H1 (cell line): ENCODE measurements at regions not wholly inside any gene's neighbourhood (a gene's known extent, or its start where the extent isn't known, plus 50 kb on each side); places are given as distances from the start of the nearest gene placed in this dataset.

Experiments
- CTCF ChIA-PET: fragments of 300-600 bp; sonication (Branson Sonifier 250); formaldehyde crosslinking; loops from one replicate; lab custom pipeline; 2021; ENCODE audit not compliant: partially characterized antibody; lab: Charles Lee
- POLR2A ChIA-PET: fragments of 300-600 bp; sonication (Branson Sonifier 250); formaldehyde crosslinking; loops from one replicate; lab custom pipeline; 2021; ENCODE audit warnings: inconsistent platforms; ENCODE audit not compliant: partially characterized antibody; lab: Charles Lee
- DNase-seq, 2 experiments: peaks; one replicate each; pipeline versions ENCODE4 v3.0.0 to v3.0.0-alpha.2; 2010 to 2022; ENCODE audit warnings: low spot score in 2 of 2, low read depth in 1 of 2, mixed read lengths in 1 of 2
- FAIRE-seq: peaks from 2 replicates; lab custom pipeline; 2011; peaks lifted over from hg19 to GRCh38; lab: Jason Lieb, UNC
- H2AFZ ChIP-seq: 2 replicates; pipeline ENCODE4 v1.8.1; 2012; ENCODE audit warnings: low read length, inconsistent platforms
- H2AK5ac ChIP-seq: 2 replicates; pipeline ENCODE4 v1.6.1; 2013; ENCODE audit warnings: low read depth, low read length
- H2BK120ac ChIP-seq: replicated peaks from 2 replicates; pipeline ENCODE3; 2013; ENCODE audit warnings: low read depth, low read length, inconsistent platforms
- H2BK12ac ChIP-seq: 2 replicates; pipeline ENCODE4 v1.6.1; 2013; ENCODE audit warnings: low read depth, low read length
- H2BK15ac ChIP-seq: 2 replicates; pipeline ENCODE4 v1.6.1; 2013; ENCODE audit warnings: low read length
- H2BK20ac ChIP-seq: 2 replicates; pipeline ENCODE4 v1.6.1; 2013; ENCODE audit warnings: low read length
- H2BK5ac ChIP-seq: 2 replicates; pipeline ENCODE4 v1.6.1; 2013; ENCODE audit warnings: low read depth, low read length
- H3K14ac ChIP-seq: 2 replicates; pipeline ENCODE4 v1.6.1; 2013; ENCODE audit warnings: inconsistent platforms; ENCODE audit not compliant: insufficient read length
- H3K18ac ChIP-seq: 2 replicates; pipeline ENCODE4 v1.6.1; 2013; ENCODE audit warnings: low read length; ENCODE audit errors: extremely low read depth
- H3K23ac ChIP-seq: 2 replicates; pipeline ENCODE4 v1.6.1; 2013; ENCODE audit warnings: inconsistent platforms; ENCODE audit not compliant: insufficient read length
- H3K23me2 ChIP-seq: 2 replicates; pipeline ENCODE4 v1.6.1; 2013; ENCODE audit warnings: low read depth, low read length
- H3K27ac ChIP-seq: 2 replicates; pipeline ENCODE4 v1.6.1; 2011; ENCODE audit warnings: low read depth, low read length, inconsistent platforms
- H3K27me3 ChIP-seq, 4 experiments: replicated peaks in 1 of 4; 1 replicate in 1 of 4; 2 replicates in 3 of 4; pipeline versions ENCODE4 v1.6.1 to v1.8.1; 2011 to 2013; ENCODE audit warnings: low read length in 3 of 4, mild to moderate bottlenecking in 3 of 4, inconsistent platforms in 2 of 4, mixed read lengths in 2 of 4, moderate library complexity in 1 of 4; ENCODE audit not compliant: control insufficient read depth in 3 of 4, insufficient read depth in 3 of 4; ENCODE audit errors: extremely low read depth in 1 of 4
- H3K36me3 ChIP-seq, 4 experiments: 2 replicates each; pipeline versions ENCODE4 v1.6.1 to v1.8.1; 2011 to 2013; ENCODE audit warnings: mild to moderate bottlenecking in 4 of 4, low read length in 3 of 4, moderate library complexity in 2 of 4, control low read depth in 1 of 4, inconsistent platforms in 1 of 4; ENCODE audit not compliant: insufficient read depth in 4 of 4, control insufficient read depth in 2 of 4
- H3K4ac ChIP-seq: replicated peaks from 2 replicates; pipeline ENCODE3; 2013; ENCODE audit warnings: low read length, low read depth, mixed read lengths, inconsistent platforms; ENCODE audit not compliant: insufficient read length
- H3K4me1 ChIP-seq, 4 experiments: replicated peaks in 1 of 4; 1 replicate in 1 of 4; 2 replicates in 3 of 4; pipeline versions ENCODE4 v1.6.1 to v1.8.1; 2011 to 2013; ENCODE audit warnings: low read length in 3 of 4, inconsistent platforms in 2 of 4, mixed read lengths in 1 of 4; ENCODE audit not compliant: insufficient read depth in 4 of 4, control insufficient read depth in 3 of 4
- H3K4me2 ChIP-seq, 2 experiments: 2 replicates each; pipeline versions ENCODE4 v1.6.1 to v1.8.1; 2011 to 2013; ENCODE audit warnings: low read depth in 2 of 2, low read length in 2 of 2, control low read depth in 1 of 2, inconsistent platforms in 1 of 2, mild to moderate bottlenecking in 1 of 2; ENCODE audit not compliant: insufficient read depth in 1 of 2
- H3K4me3 ChIP-seq, 4 experiments: fragments of 200-600, 300-600 bp in 1 of 4; sonication (generic), shearing (Covaris generic), sonication (Bioruptor Twin) in 1 of 4; 2 replicates each; pipeline versions ENCODE4 v1.5.1 to v1.8.1; 2011 to 2016; ENCODE audit warnings: low read length in 4 of 4, low read depth in 3 of 4, control low read depth in 2 of 4, inconsistent platforms in 2 of 4, mild to moderate bottlenecking in 2 of 4, mixed read lengths in 1 of 4, moderate library complexity in 1 of 4; ENCODE audit not compliant: insufficient read depth in 2 of 4; ENCODE audit errors: extremely low read depth in 1 of 4
- H3K56ac ChIP-seq: replicated peaks from 2 replicates; pipeline ENCODE3; 2013; ENCODE audit warnings: low read depth, mild to moderate bottlenecking, mixed read lengths, low read length, inconsistent platforms; ENCODE audit not compliant: insufficient read length
- H3K79me1 ChIP-seq: 2 replicates; pipeline ENCODE4 v1.6.1; 2013; ENCODE audit warnings: low read depth, low read length, control low read depth
- H3K79me2 ChIP-seq, 2 experiments: 2 replicates each; pipeline versions ENCODE4 v1.6.1 to v1.8.1; 2012 to 2013; ENCODE audit warnings: low read length in 2 of 2, mild to moderate bottlenecking in 2 of 2, inconsistent platforms in 1 of 2; ENCODE audit not compliant: insufficient read depth in 2 of 2, control insufficient read depth in 1 of 2
- H3K9ac ChIP-seq, 4 experiments: replicated peaks in 1 of 4; 1 replicate in 1 of 4; 2 replicates in 3 of 4; pipeline versions ENCODE4 v1.6.1 to v1.8.1; 2011 to 2013; ENCODE audit warnings: low read depth in 3 of 4, low read length in 3 of 4, control low read depth in 2 of 4, mild to moderate bottlenecking in 2 of 4, moderate library complexity in 2 of 4, inconsistent platforms in 1 of 4; ENCODE audit errors: extremely low read depth in 1 of 4
- H3K9me3 ChIP-seq, 2 experiments: 2 replicates each; pipeline versions ENCODE4 v1.6.1 to v1.8.1; 2012 to 2013; ENCODE audit warnings: mild to moderate bottlenecking in 2 of 2, moderate library complexity in 2 of 2, control low read depth in 1 of 2, inconsistent platforms in 1 of 2, low read depth in 1 of 2, low read length in 1 of 2, mixed read lengths in 1 of 2; ENCODE audit not compliant: insufficient read depth in 2 of 2
- H4K20me1 ChIP-seq, 2 experiments: replicated peaks in 1 of 2; 2 replicates each; pipeline versions ENCODE3 to v1.8.1; 2011 to 2013; ENCODE audit warnings: inconsistent platforms in 2 of 2, low read length in 2 of 2, mild to moderate bottlenecking in 1 of 2; ENCODE audit not compliant: insufficient read depth in 2 of 2, control insufficient read depth in 1 of 2
- H4K5ac ChIP-seq: 2 replicates; pipeline ENCODE4 v1.6.1; 2013; ENCODE audit warnings: low read length, low read depth, mixed read lengths, inconsistent platforms; ENCODE audit not compliant: insufficient read length
- H4K8ac ChIP-seq: 2 replicates; pipeline ENCODE4 v1.8.0; 2013; ENCODE audit warnings: mild to moderate bottlenecking, moderate library complexity, low read length, inconsistent platforms; ENCODE audit not compliant: insufficient read depth; ENCODE audit errors: extremely low read depth
- H4K91ac ChIP-seq: replicated peaks from 2 replicates; pipeline ENCODE3; 2013; ENCODE audit warnings: low read length, mixed read lengths, inconsistent platforms; ENCODE audit not compliant: insufficient read length
- CEBPB ChIP-seq: IDR thresholded peaks from 2 replicates; pipeline ENCODE4 v1.6.1; 2012; ENCODE audit warnings: low read depth, low read length
- GTF2F1 ChIP-seq: IDR thresholded peaks from 2 replicates; pipeline ENCODE4 v1.6.1; 2012; ENCODE audit warnings: low read depth, low read length, improper control_type of control experiment, borderline replicate concordance
- HDAC6 ChIP-seq: IDR thresholded peaks from one replicate; pipeline ENCODE4 v1.7.1; 2012; ENCODE audit warnings: low read depth, mild to moderate bottlenecking, inconsistent platforms, low read length, moderate library complexity
- JUN ChIP-seq: IDR thresholded peaks from 2 replicates; pipeline ENCODE4 v1.6.1; 2011; ENCODE audit warnings: low read depth, mild to moderate bottlenecking, improper control_type of control experiment, low read length
- KDM5A ChIP-seq: fragments of 200-600 bp; IDR thresholded peaks from 2 replicates; pipeline ENCODE4 v1.7.1; 2012; ENCODE audit warnings: mild to moderate bottlenecking, low read length, inconsistent platforms, mixed read lengths
- MAX ChIP-seq: IDR thresholded peaks from 2 replicates; pipeline ENCODE4 v1.6.1; 2012; ENCODE audit warnings: inconsistent platforms
- RAD21 ChIP-seq, 2 experiments: IDR thresholded peaks in 1 of 2; conservative IDR thresholded peaks in 1 of 2; 2 replicates each; pipeline ENCODE4 v1.6.1; 2011; ENCODE audit warnings: low read depth in 2 of 2, low read length in 2 of 2, improper control_type of control experiment in 1 of 2, inconsistent platforms in 1 of 2, mild to moderate bottlenecking in 1 of 2, moderate library complexity in 1 of 2
- RBBP5 ChIP-seq: IDR thresholded peaks from 2 replicates; pipeline ENCODE4 v1.7.1; 2012; ENCODE audit warnings: low read depth, mild to moderate bottlenecking, inconsistent platforms, low read length, moderate library complexity, borderline replicate concordance
- SIN3A ChIP-seq, 2 experiments: IDR thresholded peaks in 1 of 2; conservative IDR thresholded peaks in 1 of 2; 2 replicates each; pipeline ENCODE4 v1.6.1; 2011 to 2012; ENCODE audit warnings: low read length in 2 of 2, improper control_type of control experiment in 1 of 2, low read depth in 1 of 2, mild to moderate bottlenecking in 1 of 2
- SUZ12 ChIP-seq: fragments of 200-600 bp; sonication (generic); IDR thresholded peaks from 2 replicates; pipeline ENCODE4 v1.6.1; 2012; ENCODE audit warnings: mild to moderate bottlenecking, inconsistent platforms, low read length, moderate library complexity, mixed read lengths
- TCF12 ChIP-seq: IDR thresholded peaks from 2 replicates; pipeline ENCODE4 v1.6.1; 2011; ENCODE audit warnings: low read depth, mild to moderate bottlenecking, low read length
- ZNF274 ChIP-seq: IDR thresholded peaks from 2 replicates; pipeline ENCODE4 v1.7.0; 2012; ENCODE audit warnings: low read length, borderline replicate concordance; ENCODE audit errors: extremely low read depth
- WGBS, 2 experiments: shearing (Covaris generic) in 1 of 2; methylation state at CpG; one replicate each; pipeline versions ENCODE4 v1.1.6 to v1.1.7; 2013 to 2015; ENCODE audit warnings: low lambda C conversion rate in 2 of 2, mixed read lengths in 2 of 2, inconsistent platforms in 1 of 2, low coverage in 1 of 2, missing lambda C conversion rate in 1 of 2; ENCODE audit not compliant: insufficient replicate concordance in 2 of 2, insufficient coverage in 1 of 2, insufficient read length in 1 of 2; ENCODE audit errors: extremely low coverage in 1 of 2, missing lambda C conversion rate in 1 of 2; 5-methylcytosine and 5-hydroxymethylcytosine counted together
- TF ChIP-seq, protein P1 (sequence below): IDR thresholded peaks from 2 replicates; pipeline ENCODE4 v1.6.1; 2012; ENCODE audit warnings: inconsistent platforms

- Histone ChIP-seq H3K9me3 (no peaks in the 10 kb centered on the region), H2BK120ac (no peak overlapping the region), H2BK5ac (no peak overlapping the region), H3K9ac (no peak overlapping the region), H3K4ac (no peak overlapping the region), H2BK12ac (no peak overlapping the region), H2AFZ (no peak overlapping the region), H3K23me2 (no peaks in the 10 kb centered on the region; the same call in 1 of the 2 replicates), H3K23ac (no peak overlapping the region), H3K4me1 (no peaks in the 10 kb centered on the region), H3K14ac (no peak overlapping the region), H4K5ac (no peak overlapping the region), H3K79me2 (no peaks in the 10 kb centered on the region), H2AK5ac (no peak overlapping the region), H3K27me3 (no peaks in the 10 kb centered on the region), H4K8ac (no peak overlapping the region), H3K79me1 (no peaks in the 10 kb centered on the region), H3K56ac (no peak overlapping the region), H3K4me3 (no peak overlapping the region), H3K4me2 (no peak overlapping the region), H4K91ac (no peak overlapping the region), H3K18ac (no peak overlapping the region), H2BK15ac (no peak overlapping the region), H3K27ac (no peak overlapping the region), H3K36me3 (no peaks in the 10 kb centered on the region), H4K20me1 (no peaks in the 10 kb centered on the region), H2BK20ac (no peak overlapping the region)
- ChIA-PET POLR2A (no interaction called here), CTCF (no interaction called here)
- 91% methylated on average over 10 of the region's 10 CpGs; no CpG with 5 or more reads in 1 of the 2 experiments for whole genome bisulfite sequencing, 2 experiments
- no peak for DNase-seq
- no peak for FAIRE-seq
- TF ChIP-seq KDM5A: no peak
- no peak for TF ChIP-seq SIN3A (conservative IDR thresholded peaks at IDR 0.05 in 1 of 2, IDR thresholded peaks at IDR 0.05 in 1 of 2; ENCODE audit: low read depth in 1 of 2, low read length in 2 of 2)
- no peak for TF ChIP-seq HDAC6
- no peak for TF ChIP-seq MAX
- TF ChIP-seq, protein P1, sequence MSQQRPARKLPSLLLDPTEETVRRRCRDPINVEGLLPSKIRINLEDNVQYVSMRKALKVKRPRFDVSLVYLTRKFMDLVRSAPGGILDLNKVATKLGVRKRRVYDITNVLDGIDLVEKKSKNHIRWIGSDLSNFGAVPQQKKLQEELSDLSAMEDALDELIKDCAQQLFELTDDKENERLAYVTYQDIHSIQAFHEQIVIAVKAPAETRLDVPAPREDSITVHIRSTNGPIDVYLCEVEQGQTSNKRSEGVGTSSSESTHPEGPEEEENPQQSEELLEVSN: no peak
- TF ChIP-seq RBBP5: no peak
- no peak for TF ChIP-seq SUZ12
- no peak for TF ChIP-seq CEBPB
- TF ChIP-seq RAD21 (IDR thresholded peaks at IDR 0.05 in 1 of 2, conservative IDR thresholded peaks at IDR 0.05 in 1 of 2; ENCODE audit: low read depth in 2 of 2, low read length in 2 of 2): no peak
- no peak for TF ChIP-seq GTF2F1
- no peak for TF ChIP-seq JUN
- no peak for TF ChIP-seq TCF12
- no peak for TF ChIP-seq ZNF274
Observed at GRCh38 chr6:168968228-168968627, 285.4 kb downstream of the THBS2 start.
